H1 (cell line): ENCODE measurements at regions not wholly inside any gene's neighbourhood (a gene's known extent, or its start where the extent isn't known, plus 50 kb on each side); places are given as distances from the start of the nearest gene placed in this dataset.

ENCODE experiments used
- CTCF ChIA-PET: fragments of 300-600 bp; sonication (Branson Sonifier 250); formaldehyde crosslinking; loops from one replicate; lab custom pipeline; 2021; ENCODE audit not compliant: partially characterized antibody; lab: Charles Lee
- POLR2A ChIA-PET: fragments of 300-600 bp; sonication (Branson Sonifier 250); formaldehyde crosslinking; loops from one replicate; lab custom pipeline; 2021; ENCODE audit warnings: inconsistent platforms; ENCODE audit not compliant: partially characterized antibody; lab: Charles Lee
- DNase-seq, 2 experiments: peaks; one replicate each; pipeline versions ENCODE4 v3.0.0 to v3.0.0-alpha.2; 2010 to 2022; ENCODE audit warnings: low spot score in 2 of 2, low read depth in 1 of 2, mixed read lengths in 1 of 2
- FAIRE-seq: peaks from 2 replicates; lab custom pipeline; 2011; peaks lifted over from hg19 to GRCh38; lab: Jason Lieb, UNC
- H2AFZ ChIP-seq: 2 replicates; pipeline ENCODE4 v1.8.1; 2012; ENCODE audit warnings: low read length, inconsistent platforms
- H2AK5ac ChIP-seq: 2 replicates; pipeline ENCODE4 v1.6.1; 2013; ENCODE audit warnings: low read depth, low read length
- H2BK120ac ChIP-seq: replicated peaks from 2 replicates; pipeline ENCODE3; 2013; ENCODE audit warnings: low read depth, low read length, inconsistent platforms
- H2BK12ac ChIP-seq: 2 replicates; pipeline ENCODE4 v1.6.1; 2013; ENCODE audit warnings: low read depth, low read length
- H2BK15ac ChIP-seq: 2 replicates; pipeline ENCODE4 v1.6.1; 2013; ENCODE audit warnings: low read length
- H2BK20ac ChIP-seq: 2 replicates; pipeline ENCODE4 v1.6.1; 2013; ENCODE audit warnings: low read length
- H2BK5ac ChIP-seq: 2 replicates; pipeline ENCODE4 v1.6.1; 2013; ENCODE audit warnings: low read depth, low read length
- H3K14ac ChIP-seq: 2 replicates; pipeline ENCODE4 v1.6.1; 2013; ENCODE audit warnings: inconsistent platforms; ENCODE audit not compliant: insufficient read length
- H3K18ac ChIP-seq: 2 replicates; pipeline ENCODE4 v1.6.1; 2013; ENCODE audit warnings: low read length; ENCODE audit errors: extremely low read depth
- H3K23ac ChIP-seq: 2 replicates; pipeline ENCODE4 v1.6.1; 2013; ENCODE audit warnings: inconsistent platforms; ENCODE audit not compliant: insufficient read length
- H3K23me2 ChIP-seq: 2 replicates; pipeline ENCODE4 v1.6.1; 2013; ENCODE audit warnings: low read depth, low read length
- H3K27ac ChIP-seq: 2 replicates; pipeline ENCODE4 v1.6.1; 2011; ENCODE audit warnings: low read depth, low read length, inconsistent platforms
- H3K27me3 ChIP-seq, 4 experiments: replicated peaks in 1 of 4; 1 replicate in 1 of 4; 2 replicates in 3 of 4; pipeline versions ENCODE4 v1.6.1 to v1.8.1; 2011 to 2013; ENCODE audit warnings: low read length in 3 of 4, mild to moderate bottlenecking in 3 of 4, inconsistent platforms in 2 of 4, mixed read lengths in 2 of 4, moderate library complexity in 1 of 4; ENCODE audit not compliant: control insufficient read depth in 3 of 4, insufficient read depth in 3 of 4; ENCODE audit errors: extremely low read depth in 1 of 4
- H3K36me3 ChIP-seq, 4 experiments: 2 replicates each; pipeline versions ENCODE4 v1.6.1 to v1.8.1; 2011 to 2013; ENCODE audit warnings: mild to moderate bottlenecking in 4 of 4, low read length in 3 of 4, moderate library complexity in 2 of 4, control low read depth in 1 of 4, inconsistent platforms in 1 of 4; ENCODE audit not compliant: insufficient read depth in 4 of 4, control insufficient read depth in 2 of 4
- H3K4ac ChIP-seq: replicated peaks from 2 replicates; pipeline ENCODE3; 2013; ENCODE audit warnings: low read length, low read depth, mixed read lengths, inconsistent platforms; ENCODE audit not compliant: insufficient read length
- H3K4me1 ChIP-seq, 4 experiments: replicated peaks in 1 of 4; 1 replicate in 1 of 4; 2 replicates in 3 of 4; pipeline versions ENCODE4 v1.6.1 to v1.8.1; 2011 to 2013; ENCODE audit warnings: low read length in 3 of 4, inconsistent platforms in 2 of 4, mixed read lengths in 1 of 4; ENCODE audit not compliant: insufficient read depth in 4 of 4, control insufficient read depth in 3 of 4
- H3K4me2 ChIP-seq, 2 experiments: 2 replicates each; pipeline versions ENCODE4 v1.6.1 to v1.8.1; 2011 to 2013; ENCODE audit warnings: low read depth in 2 of 2, low read length in 2 of 2, control low read depth in 1 of 2, inconsistent platforms in 1 of 2, mild to moderate bottlenecking in 1 of 2; ENCODE audit not compliant: insufficient read depth in 1 of 2
- H3K4me3 ChIP-seq, 4 experiments: fragments of 200-600, 300-600 bp in 1 of 4; sonication (generic), shearing (Covaris generic), sonication (Bioruptor Twin) in 1 of 4; 2 replicates each; pipeline versions ENCODE4 v1.5.1 to v1.8.1; 2011 to 2016; ENCODE audit warnings: low read length in 4 of 4, low read depth in 3 of 4, control low read depth in 2 of 4, inconsistent platforms in 2 of 4, mild to moderate bottlenecking in 2 of 4, mixed read lengths in 1 of 4, moderate library complexity in 1 of 4; ENCODE audit not compliant: insufficient read depth in 2 of 4; ENCODE audit errors: extremely low read depth in 1 of 4
- H3K56ac ChIP-seq: replicated peaks from 2 replicates; pipeline ENCODE3; 2013; ENCODE audit warnings: low read depth, mild to moderate bottlenecking, mixed read lengths, low read length, inconsistent platforms; ENCODE audit not compliant: insufficient read length
- H3K79me1 ChIP-seq: 2 replicates; pipeline ENCODE4 v1.6.1; 2013; ENCODE audit warnings: low read depth, low read length, control low read depth
- H3K79me2 ChIP-seq, 2 experiments: 2 replicates each; pipeline versions ENCODE4 v1.6.1 to v1.8.1; 2012 to 2013; ENCODE audit warnings: low read length in 2 of 2, mild to moderate bottlenecking in 2 of 2, inconsistent platforms in 1 of 2; ENCODE audit not compliant: insufficient read depth in 2 of 2, control insufficient read depth in 1 of 2
- H3K9ac ChIP-seq, 4 experiments: replicated peaks in 1 of 4; 1 replicate in 1 of 4; 2 replicates in 3 of 4; pipeline versions ENCODE4 v1.6.1 to v1.8.1; 2011 to 2013; ENCODE audit warnings: low read depth in 3 of 4, low read length in 3 of 4, control low read depth in 2 of 4, mild to moderate bottlenecking in 2 of 4, moderate library complexity in 2 of 4, inconsistent platforms in 1 of 4; ENCODE audit errors: extremely low read depth in 1 of 4
- H3K9me3 ChIP-seq, 2 experiments: 2 replicates each; pipeline versions ENCODE4 v1.6.1 to v1.8.1; 2012 to 2013; ENCODE audit warnings: mild to moderate bottlenecking in 2 of 2, moderate library complexity in 2 of 2, control low read depth in 1 of 2, inconsistent platforms in 1 of 2, low read depth in 1 of 2, low read length in 1 of 2, mixed read lengths in 1 of 2; ENCODE audit not compliant: insufficient read depth in 2 of 2
- H4K20me1 ChIP-seq, 2 experiments: replicated peaks in 1 of 2; 2 replicates each; pipeline versions ENCODE3 to v1.8.1; 2011 to 2013; ENCODE audit warnings: inconsistent platforms in 2 of 2, low read length in 2 of 2, mild to moderate bottlenecking in 1 of 2; ENCODE audit not compliant: insufficient read depth in 2 of 2, control insufficient read depth in 1 of 2
- H4K5ac ChIP-seq: 2 replicates; pipeline ENCODE4 v1.6.1; 2013; ENCODE audit warnings: low read length, low read depth, mixed read lengths, inconsistent platforms; ENCODE audit not compliant: insufficient read length
- H4K8ac ChIP-seq: 2 replicates; pipeline ENCODE4 v1.8.0; 2013; ENCODE audit warnings: mild to moderate bottlenecking, moderate library complexity, low read length, inconsistent platforms; ENCODE audit not compliant: insufficient read depth; ENCODE audit errors: extremely low read depth
- H4K91ac ChIP-seq: replicated peaks from 2 replicates; pipeline ENCODE3; 2013; ENCODE audit warnings: low read length, mixed read lengths, inconsistent platforms; ENCODE audit not compliant: insufficient read length
- EZH2 ChIP-seq: fragments of 200-600 bp; sonication (generic); IDR thresholded peaks from 2 replicates; pipeline ENCODE4 v1.7.1; 2012; ENCODE audit warnings: low read depth, mild to moderate bottlenecking, moderate library complexity, low read length, inconsistent platforms; ENCODE audit not compliant: severe bottlenecking
- WGBS, 2 experiments: shearing (Covaris generic) in 1 of 2; methylation state at CpG; one replicate each; pipeline versions ENCODE4 v1.1.6 to v1.1.7; 2013 to 2015; ENCODE audit warnings: low lambda C conversion rate in 2 of 2, mixed read lengths in 2 of 2, inconsistent platforms in 1 of 2, low coverage in 1 of 2, missing lambda C conversion rate in 1 of 2; ENCODE audit not compliant: insufficient replicate concordance in 2 of 2, insufficient coverage in 1 of 2, insufficient read length in 1 of 2; ENCODE audit errors: extremely low coverage in 1 of 2, missing lambda C conversion rate in 1 of 2; 5-methylcytosine and 5-hydroxymethylcytosine counted together
- TF ChIP-seq, protein P1 (sequence below): IDR thresholded peaks from 2 replicates; pipeline ENCODE4 v1.6.1; 2011; ENCODE audit warnings: low read depth, mild to moderate bottlenecking, low read length; ENCODE audit not compliant: insufficient read depth

- Histone ChIP-seq H2AK5ac (no peak overlapping the region), H4K8ac (no peak overlapping the region), H3K79me1 (no peaks in the 10 kb centered on the region), H4K20me1 (no peaks in the 10 kb centered on the region), H2BK20ac (no peak overlapping the region), H2BK120ac (no peak overlapping the region), H3K9me3 (peaks cover 0 to 8% of the 10 kb centered on the region in 2 experiments; a peak in 2 of 4 replicates), H3K23me2 (no peaks in the 10 kb centered on the region), H3K4me2 (no peak overlapping the region), H3K18ac (no peak overlapping the region), H3K9ac (no peak overlapping the region), H3K4me1 (no peaks in the 10 kb centered on the region), H2BK12ac (no peak overlapping the region), H3K36me3 (no peaks in the 10 kb centered on the region; a peak in 1 of 8 replicates), H2BK15ac (no peak overlapping the region), H3K4me3 (no peak overlapping the region), H3K79me2 (no peaks in the 10 kb centered on the region), H3K23ac (no peak overlapping the region), H2AFZ (no peak overlapping the region), H3K27ac (no peak overlapping the region), H3K27me3 (no peaks in the 10 kb centered on the region), H4K91ac (no peak overlapping the region), H2BK5ac (no peak overlapping the region), H3K4ac (no peak overlapping the region), H4K5ac (no peak overlapping the region), H3K14ac (no peak overlapping the region), H3K56ac (no peak overlapping the region)
- 87% methylated on average over 3 of the region's 3 CpGs; no CpG with 5 or more reads in 1 of the 2 experiments for WGBS, 2 experiments
- FAIRE-seq, result no peak
- DNase-seq, result no peak
- POLR2A ChIA-PET, result no interaction called here
- TF ChIP-seq EZH2, result no peak
- TF ChIP-seq, protein P1, sequence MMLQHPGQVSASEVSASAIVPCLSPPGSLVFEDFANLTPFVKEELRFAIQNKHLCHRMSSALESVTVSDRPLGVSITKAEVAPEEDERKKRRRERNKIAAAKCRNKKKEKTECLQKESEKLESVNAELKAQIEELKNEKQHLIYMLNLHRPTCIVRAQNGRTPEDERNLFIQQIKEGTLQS, result no peak
- CTCF ChIA-PET, result interaction anchor here (1.0 kb wide), 2 partner anchors 15 to 16 kb away, joined by 3 to 4 read pairs; no protein-coding TSS in a partner anchor
Observed at GRCh38 chr2:41535575-41535974, 512.2 kb upstream of the PKDCC start.
